Uterus (tissue), 3 donors: ENCODE measurements at regions not wholly inside any gene's neighbourhood (a gene's known extent, or its start where the extent isn't known, plus 50 kb on each side); places are given as distances from the start of the nearest gene placed in this dataset.

Experiments
- DNase-seq, 2 donors: peaks; one replicate each; pipeline ENCODE4 v3.0.0-alpha.2; 2019 to 2020
- H3K27ac ChIP-seq, 2 donors: fragments of 200-600 bp; sonication (generic); 1 replicate in 1 of 2; 2 replicates in 1 of 2; pipeline ENCODE4 v1.5.1; 2016 to 2018
- H3K27me3 ChIP-seq, 2 donors: fragments of 200-600 bp; sonication (generic); one replicate each; pipeline ENCODE4 v1.5.1; 2018 to 2019; ENCODE audit warnings: control low read depth in 1 of 2
- H3K36me3 ChIP-seq, 2 donors: fragments of 200-600 bp; sonication (generic); one replicate each; pipeline ENCODE4 v1.5.1; 2019; ENCODE audit warnings: control low read depth in 1 of 2
- H3K4me1 ChIP-seq, 2 donors: fragments of 200-600 bp; sonication (generic); one replicate each; pipeline ENCODE4 v1.5.1; 2018 to 2019; ENCODE audit warnings: control low read depth in 1 of 2
- H3K4me3 ChIP-seq, 2 donors: fragments of 200-600 bp; sonication (generic); 1 replicate in 1 of 2; 2 replicates in 1 of 2; pipeline ENCODE4 v1.5.1; 2018 to 2019; ENCODE audit warnings: mild to moderate bottlenecking in 1 of 2
- H3K9me3 ChIP-seq, 2 donors: fragments of 200-600 bp; sonication (generic); one replicate each; pipeline ENCODE4 v1.5.1; 2019; ENCODE audit warnings: control low read depth in 1 of 2
- POLR2A ChIP-seq, 2 donors: fragments of 450-650 bp; IDR thresholded peaks; one replicate each; pipeline ENCODE4 v1.6.1; 2016; ENCODE audit warnings: antibody characterized with exemption in 2 of 2, mild to moderate bottlenecking in 1 of 2, moderate library complexity in 1 of 2
- intact Hi-C: fragments of 100-400 bp; cut with DNase I; formaldehyde crosslinking; loops from one replicate; pipeline ENCODE4 v1.15.1; 2023; ENCODE audit warnings: low total_unique reads
- TF ChIP-seq, protein P1 (sequence below), 4 experiments: fragments of 200-600 bp in 2 of 4; fragments of 450-650 bp in 2 of 4; sonication (generic) in 2 of 4; IDR thresholded peaks; one replicate each; pipeline ENCODE4 v1.5.1; 2016 to 2019; ENCODE audit warnings: antibody characterized with exemption in 4 of 4, mild to moderate bottlenecking in 2 of 4, moderate library complexity in 1 of 4
- donor health status: DM: yes; HTN: yes; CAD: no.

DNA sequence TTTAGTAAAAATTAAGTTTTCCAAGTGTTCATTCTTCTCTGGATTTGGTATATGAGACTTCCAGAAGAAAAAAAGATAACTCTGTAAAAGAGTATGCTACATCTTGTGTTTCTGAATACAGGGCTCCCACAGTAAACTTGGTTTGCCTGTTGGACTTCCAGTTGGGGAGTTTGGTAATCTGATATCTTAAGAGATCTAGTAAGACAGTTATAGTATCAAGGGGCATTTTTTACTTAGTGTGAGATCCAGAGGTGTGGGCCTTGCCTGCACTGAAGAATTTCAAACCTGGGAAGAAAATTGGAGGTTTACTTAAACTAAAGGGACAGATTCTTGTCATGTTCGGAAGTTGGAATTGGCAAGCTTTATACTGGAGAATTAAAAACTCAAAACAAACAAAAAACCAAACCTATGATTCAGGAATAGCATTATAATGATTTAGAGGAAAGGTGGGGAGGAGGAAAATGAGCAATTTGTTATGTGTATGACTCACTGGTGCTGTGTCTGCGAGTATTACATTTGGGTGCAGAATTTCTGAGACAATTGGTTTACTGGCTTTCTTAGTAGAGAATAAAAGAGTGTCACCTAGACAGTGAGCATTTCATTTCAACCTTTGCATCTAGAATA lies 58.9 kb upstream of the ULK4 start:
- DNase-seq = peak in 1 of 2 donors; percentile 34

DNA sequence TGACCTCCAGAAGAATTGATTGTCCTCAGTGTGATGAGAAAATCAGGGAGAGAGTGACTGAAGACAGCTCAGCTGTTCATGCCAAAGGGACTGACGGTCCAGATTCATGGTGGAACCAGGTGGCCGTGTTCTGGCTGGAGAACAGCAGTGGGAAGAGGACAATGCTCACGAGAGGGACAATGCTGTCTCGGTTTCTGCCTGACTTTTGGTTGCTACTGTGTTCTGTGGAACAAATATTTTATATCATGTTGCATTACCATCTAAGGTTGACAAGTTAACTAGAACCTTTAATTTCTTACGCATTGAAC lies 58.0 kb upstream of the ULK4 start:
- intact Hi-C loops = no loop called here
- H3K9me3 ChIP-seq = no peaks in the 10 kb centered on the region
- H3K36me3 ChIP-seq = no peaks in the 10 kb centered on the region
- no peak overlapping the region for H3K4me3 ChIP-seq
- DNase-seq = no peak
- peak overlapping the region; percentile 66 to 82 for H3K27ac ChIP-seq
- TF ChIP-seq, protein P1, sequence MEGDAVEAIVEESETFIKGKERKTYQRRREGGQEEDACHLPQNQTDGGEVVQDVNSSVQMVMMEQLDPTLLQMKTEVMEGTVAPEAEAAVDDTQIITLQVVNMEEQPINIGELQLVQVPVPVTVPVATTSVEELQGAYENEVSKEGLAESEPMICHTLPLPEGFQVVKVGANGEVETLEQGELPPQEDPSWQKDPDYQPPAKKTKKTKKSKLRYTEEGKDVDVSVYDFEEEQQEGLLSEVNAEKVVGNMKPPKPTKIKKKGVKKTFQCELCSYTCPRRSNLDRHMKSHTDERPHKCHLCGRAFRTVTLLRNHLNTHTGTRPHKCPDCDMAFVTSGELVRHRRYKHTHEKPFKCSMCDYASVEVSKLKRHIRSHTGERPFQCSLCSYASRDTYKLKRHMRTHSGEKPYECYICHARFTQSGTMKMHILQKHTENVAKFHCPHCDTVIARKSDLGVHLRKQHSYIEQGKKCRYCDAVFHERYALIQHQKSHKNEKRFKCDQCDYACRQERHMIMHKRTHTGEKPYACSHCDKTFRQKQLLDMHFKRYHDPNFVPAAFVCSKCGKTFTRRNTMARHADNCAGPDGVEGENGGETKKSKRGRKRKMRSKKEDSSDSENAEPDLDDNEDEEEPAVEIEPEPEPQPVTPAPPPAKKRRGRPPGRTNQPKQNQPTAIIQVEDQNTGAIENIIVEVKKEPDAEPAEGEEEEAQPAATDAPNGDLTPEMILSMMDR (IDR thresholded peaks at IDR 0.05) = no peak
- TF ChIP-seq POLR2A (IDR thresholded peaks at IDR 0.05) = no peak
- peaks cover 24% of the 10 kb centered on the region in 2 donors for H3K4me1 ChIP-seq
- H3K27me3 ChIP-seq = no peaks in the 10 kb centered on the region

More for the DNA sequence above, 58.9 kb upstream of the ULK4 start:
- intact Hi-C loops = no loop called here
- Histone ChIP-seq H3K9me3 (no peaks in the 10 kb centered on the region), H3K27me3 (no peaks in the 10 kb centered on the region), H3K4me1 (peaks cover 28 to 29% of the 10 kb centered on the region in 2 donors), H3K27ac (peak overlapping the region; percentile 66 to 82), H3K36me3 (no peaks in the 10 kb centered on the region), H3K4me3 (no peak overlapping the region)
- no peak for TF ChIP-seq POLR2A (IDR thresholded peaks at IDR 0.05)
- TF ChIP-seq, protein P1 (IDR thresholded peaks at IDR 0.05) = no peak

DNA sequence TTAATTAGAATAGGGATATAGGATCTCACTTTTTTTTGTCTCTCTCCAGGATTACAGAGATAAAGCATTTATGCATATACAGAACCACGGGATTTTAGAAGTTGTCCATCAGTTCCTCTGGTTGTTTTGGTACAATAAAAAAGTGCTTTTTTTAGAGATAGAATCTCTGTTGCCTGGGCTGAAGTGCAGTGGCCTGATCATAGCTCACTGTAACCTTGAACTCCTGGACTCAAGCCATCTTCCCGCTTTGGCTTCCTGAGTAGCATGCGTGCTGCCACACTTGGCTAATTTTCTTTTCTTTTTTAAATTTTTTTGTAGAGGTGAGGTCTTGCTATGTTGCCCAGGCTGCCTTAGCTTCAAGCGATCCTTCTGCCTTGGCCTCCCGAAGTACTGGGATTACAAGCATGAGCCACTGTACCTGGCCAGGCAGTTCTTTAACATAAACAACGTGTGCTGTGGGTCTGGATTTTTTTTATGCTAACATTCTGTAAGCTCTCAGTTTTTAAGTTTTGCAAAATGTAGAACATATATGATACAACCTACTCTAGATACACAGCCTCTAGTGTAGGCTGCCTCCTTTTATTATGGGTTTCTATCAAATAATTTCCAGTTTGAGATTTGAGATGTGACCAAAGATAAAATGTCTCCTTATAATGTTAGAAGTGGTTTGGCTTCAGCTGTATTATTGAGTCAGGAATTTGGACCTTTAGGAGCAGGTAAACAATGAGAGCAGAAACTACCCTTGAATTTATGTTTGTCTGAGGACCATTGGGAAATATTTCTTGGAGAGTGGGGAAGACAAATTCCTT lies 57.4 kb upstream of the ULK4 start:
- no peak for TF ChIP-seq POLR2A (IDR thresholded peaks at IDR 0.05)
- TF ChIP-seq, protein P1 (IDR thresholded peaks at IDR 0.05) = no peak
- H3K4me3 ChIP-seq = no peak overlapping the region
- no peaks in the 10 kb centered on the region for H3K27me3 ChIP-seq
- no peak for DNase-seq
- peak overlapping the region; percentile 66 to 82 for H3K27ac ChIP-seq
- peaks cover 19 to 20% of the 10 kb centered on the region in 2 donors for H3K4me1 ChIP-seq
- intact Hi-C loops = no loop called here
- H3K9me3 ChIP-seq = no peaks in the 10 kb centered on the region
- no peaks in the 10 kb centered on the region for H3K36me3 ChIP-seq

DNA sequence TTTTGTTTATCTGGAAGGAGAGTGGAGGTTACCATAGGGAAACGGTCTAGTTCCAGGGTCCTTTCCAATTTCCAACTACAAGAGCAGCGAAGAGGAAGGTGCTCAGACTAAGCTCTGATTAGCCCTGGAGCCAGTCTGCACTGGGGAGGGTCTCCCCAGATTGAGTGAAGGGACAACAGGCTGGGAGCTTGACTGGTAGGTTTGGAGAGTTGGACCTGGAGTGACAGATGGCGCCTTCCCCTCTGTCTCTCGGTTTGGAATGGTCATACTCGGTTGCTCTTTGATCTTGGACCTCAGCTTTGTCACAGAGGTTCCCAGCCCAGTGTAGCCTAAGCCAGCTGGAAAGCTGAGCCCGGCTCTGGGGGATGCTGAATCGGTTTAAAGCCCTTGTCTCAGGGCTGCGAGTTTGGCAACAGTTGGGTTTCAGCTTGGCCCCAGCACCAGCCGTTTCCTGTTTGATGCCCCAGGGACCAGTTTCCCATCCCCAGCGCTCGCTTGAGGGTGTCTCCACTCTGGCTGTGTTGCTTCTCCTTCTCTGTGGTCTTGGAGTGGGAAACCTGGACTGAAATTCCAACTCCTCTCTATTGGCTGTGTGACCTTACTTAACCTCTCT lies 53.1 kb upstream of the ULK4 start:
- H3K27me3 ChIP-seq = no peaks in the 10 kb centered on the region
- TF ChIP-seq, protein P1 (IDR thresholded peaks at IDR 0.05) = no peak
- no peak for TF ChIP-seq POLR2A (IDR thresholded peaks at IDR 0.05)
- H3K9me3 ChIP-seq = no peaks in the 10 kb centered on the region
- H3K4me1 ChIP-seq = no peaks in the 10 kb centered on the region
- peak overlapping the region; percentile 92 to 98 for H3K4me3 ChIP-seq
- DNase-seq = peak; percentile 37 to 56
- H3K36me3 ChIP-seq = no peaks in the 10 kb centered on the region
- intact Hi-C loops = no loop called here
- H3K27ac ChIP-seq = peak overlapping the region; percentile 86 to 91

DNA sequence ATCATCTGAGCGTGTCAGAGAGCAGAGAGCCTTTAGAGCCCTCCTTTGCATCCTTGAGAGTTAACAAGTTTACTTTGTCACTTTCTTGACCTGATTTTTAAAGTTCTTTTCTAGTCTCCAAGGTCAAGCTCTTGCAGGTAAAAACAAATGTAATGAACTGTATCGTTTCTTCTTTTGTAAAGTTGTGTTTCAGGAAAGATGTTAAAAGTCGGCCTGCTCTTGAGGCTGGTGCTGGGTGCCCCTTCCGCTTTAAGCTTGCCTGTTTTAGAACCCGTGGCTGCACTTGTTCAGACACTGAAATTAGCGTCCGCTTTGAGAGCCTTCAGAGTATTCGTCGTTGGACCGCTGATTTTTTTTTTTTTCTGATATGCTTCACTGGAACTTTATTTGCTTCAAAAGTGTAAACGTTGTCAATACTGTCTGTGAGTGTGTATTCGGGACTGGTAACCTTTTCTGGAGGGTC lies 52.6 kb upstream of the ULK4 start:
- peak overlapping the region; percentile 92 to 98 for H3K4me3 ChIP-seq
- no peaks in the 10 kb centered on the region for H3K36me3 ChIP-seq
- H3K4me1 ChIP-seq = no peaks in the 10 kb centered on the region
- DNase-seq = no peak
- TF ChIP-seq, protein P1 (IDR thresholded peaks at IDR 0.05) = no peak
- TF ChIP-seq POLR2A (IDR thresholded peaks at IDR 0.05) = no peak
- intact Hi-C loops = no loop called here
- H3K27ac ChIP-seq = peak overlapping the region; percentile 86 to 91
- H3K9me3 ChIP-seq = no peaks in the 10 kb centered on the region
- no peaks in the 10 kb centered on the region for H3K27me3 ChIP-seq
